ENCODE measurements at regions not wholly inside any gene's neighbourhood (a gene's known extent, or its start where the extent isn't known, plus 50 kb on each side); places are given as distances from the start of the nearest gene placed in this dataset.

DNA sequence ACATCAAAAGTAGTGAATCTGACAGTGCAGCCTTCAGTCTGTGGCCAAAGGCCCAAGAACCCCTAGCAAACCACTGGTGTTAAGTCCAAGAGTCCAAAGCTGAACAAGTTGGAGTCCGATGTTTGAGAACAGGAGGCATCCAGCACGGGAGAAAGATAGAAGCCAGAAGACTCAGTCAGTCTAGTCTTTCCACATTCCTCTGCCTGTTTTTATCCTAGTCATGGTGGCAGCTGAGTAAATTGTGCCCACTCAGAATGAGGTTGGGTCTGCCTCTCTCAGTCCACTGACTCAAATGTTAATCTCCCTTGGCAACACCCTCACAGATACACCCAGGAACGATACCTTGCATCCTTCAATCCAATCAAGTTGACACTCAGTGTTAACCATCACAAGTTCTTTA, 1255.4 kb downstream of the LRFN5 start:
- TF ChIP-seq POLR2A (IDR thresholded peaks at IDR 0.05; ENCODE audit: extremely low read depth, insufficient read length): no peak
- TF ChIP-seq, protein P1, sequence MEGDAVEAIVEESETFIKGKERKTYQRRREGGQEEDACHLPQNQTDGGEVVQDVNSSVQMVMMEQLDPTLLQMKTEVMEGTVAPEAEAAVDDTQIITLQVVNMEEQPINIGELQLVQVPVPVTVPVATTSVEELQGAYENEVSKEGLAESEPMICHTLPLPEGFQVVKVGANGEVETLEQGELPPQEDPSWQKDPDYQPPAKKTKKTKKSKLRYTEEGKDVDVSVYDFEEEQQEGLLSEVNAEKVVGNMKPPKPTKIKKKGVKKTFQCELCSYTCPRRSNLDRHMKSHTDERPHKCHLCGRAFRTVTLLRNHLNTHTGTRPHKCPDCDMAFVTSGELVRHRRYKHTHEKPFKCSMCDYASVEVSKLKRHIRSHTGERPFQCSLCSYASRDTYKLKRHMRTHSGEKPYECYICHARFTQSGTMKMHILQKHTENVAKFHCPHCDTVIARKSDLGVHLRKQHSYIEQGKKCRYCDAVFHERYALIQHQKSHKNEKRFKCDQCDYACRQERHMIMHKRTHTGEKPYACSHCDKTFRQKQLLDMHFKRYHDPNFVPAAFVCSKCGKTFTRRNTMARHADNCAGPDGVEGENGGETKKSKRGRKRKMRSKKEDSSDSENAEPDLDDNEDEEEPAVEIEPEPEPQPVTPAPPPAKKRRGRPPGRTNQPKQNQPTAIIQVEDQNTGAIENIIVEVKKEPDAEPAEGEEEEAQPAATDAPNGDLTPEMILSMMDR (IDR thresholded peaks at IDR 0.05; ENCODE audit: low read depth, low read length): no peak
- TF ChIP-seq, protein P2, sequence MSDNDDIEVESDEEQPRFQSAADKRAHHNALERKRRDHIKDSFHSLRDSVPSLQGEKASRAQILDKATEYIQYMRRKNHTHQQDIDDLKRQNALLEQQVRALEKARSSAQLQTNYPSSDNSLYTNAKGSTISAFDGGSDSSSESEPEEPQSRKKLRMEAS (IDR thresholded peaks at IDR 0.05; ENCODE audit: low read depth, low read length): no peak
- no peak for TF ChIP-seq MYC (IDR thresholded peaks at IDR 0.05; ENCODE audit: low read depth, low read length)

Measured in NB4 (cell line).